HG03139 (cell line): ENCODE measurements at regions not wholly inside any gene's neighbourhood (a gene's known extent, or its start where the extent isn't known, plus 50 kb on each side); places are given as distances from the start of the nearest gene placed in this dataset.
"Not testable (repeated sequence)": the region's sequence is repeated elsewhere in the genome, so short reads cannot be mapped to it uniquely, and the experiment has no call there.

Experiments
- ATAC-seq: cut with Tn5 transposase; IDR thresholded peaks from one replicate; pipeline ENCODE4 v1.9.1; 2021; ENCODE audit not compliant: unreplicated experiment

GRCh38 chr7:12827219-12827821, 139.9 kb downstream of the ARL4A start:
- no peak for ATAC-seq

- ATAC-seq, result no peak
Observed at GRCh38 chr7:12827920-12828319, 140.5 kb downstream of the ARL4A start.

DNA sequence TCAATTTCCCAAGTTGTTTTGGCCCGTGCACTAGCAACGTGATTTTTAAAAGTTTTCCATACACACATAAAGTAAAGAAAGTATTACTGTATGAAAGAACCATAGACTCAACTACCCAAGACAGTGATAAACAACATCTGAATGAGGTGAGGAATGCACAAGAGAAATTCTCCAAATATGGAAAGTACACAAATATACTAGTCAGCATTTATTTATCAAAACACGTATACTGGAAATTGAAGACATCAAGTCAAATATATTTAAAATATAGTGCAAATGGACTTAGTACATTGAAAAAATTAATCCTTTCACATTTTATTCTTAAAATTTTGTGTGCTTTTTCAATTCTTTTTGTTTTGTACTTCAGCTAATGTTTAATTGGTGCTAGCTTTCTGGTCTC, 143.6 kb downstream of the ARL4A start:
- ATAC-seq, result no peak

GRCh38 chr7:12833829-12834228, 146.4 kb downstream of the ARL4A start:
- no peak for ATAC-seq

GRCh38 chr7:12834782-12835181, 147.3 kb downstream of the ARL4A start:
- no peak for ATAC-seq

DNA sequence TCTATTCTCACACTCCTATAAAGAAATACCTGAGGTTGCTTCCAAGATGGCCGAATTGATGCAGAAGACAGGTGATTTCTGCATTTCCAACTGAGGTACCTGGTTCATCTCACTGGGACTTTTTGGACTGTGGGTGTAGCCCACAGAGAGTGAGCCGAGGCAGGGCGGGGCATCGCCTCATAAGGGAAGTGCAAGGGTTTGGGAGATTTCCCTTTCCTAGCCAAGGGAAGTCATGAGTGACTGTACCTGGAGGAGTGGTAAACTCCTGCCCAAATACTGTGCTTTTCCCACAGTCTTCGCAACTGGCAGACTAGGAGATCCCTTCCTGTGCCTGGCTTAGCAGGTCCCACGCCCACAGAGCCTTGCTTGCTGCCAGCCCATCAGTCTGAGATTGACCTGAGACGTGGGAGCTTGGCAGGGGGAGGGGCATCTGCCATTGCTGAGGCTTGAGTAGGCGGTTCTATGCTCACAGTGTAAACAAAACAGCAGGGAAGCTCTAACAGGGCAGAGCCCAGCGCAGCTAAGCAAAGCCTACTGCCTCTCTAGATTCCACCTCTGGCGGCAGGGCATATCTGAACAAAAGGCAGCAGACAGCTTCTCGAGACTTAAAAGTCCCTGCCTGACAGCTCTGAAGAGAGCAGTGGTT, 152.2 kb downstream of the ARL4A start:
- ATAC-seq, result no peak

DNA sequence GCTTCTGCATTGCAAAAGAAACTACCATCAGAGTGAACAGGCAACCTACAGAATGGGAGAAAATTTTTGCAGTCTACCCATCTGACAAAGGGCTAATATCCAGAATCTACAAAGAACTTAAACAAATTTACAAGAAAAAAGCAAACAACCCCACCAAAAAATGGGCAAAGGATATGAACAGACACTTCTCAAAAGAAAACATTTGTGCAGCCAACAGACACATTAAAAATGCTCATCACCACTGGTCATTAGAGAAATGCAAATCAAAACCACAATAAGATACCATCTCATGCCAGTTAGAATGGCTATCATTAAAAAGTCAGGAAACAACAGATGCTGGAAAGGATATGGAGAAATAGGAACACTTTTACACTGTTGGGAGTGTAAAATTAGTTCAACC, 157.3 kb downstream of the ARL4A start:
- not testable (repeated sequence) for ATAC-seq

GRCh38 chr7:12847001-12847400, 159.6 kb downstream of the ARL4A start:
- ATAC-seq, result no peak

GRCh38 chr7:12851142-12851541, 163.7 kb downstream of the ARL4A start:
- no peak for ATAC-seq

DNA sequence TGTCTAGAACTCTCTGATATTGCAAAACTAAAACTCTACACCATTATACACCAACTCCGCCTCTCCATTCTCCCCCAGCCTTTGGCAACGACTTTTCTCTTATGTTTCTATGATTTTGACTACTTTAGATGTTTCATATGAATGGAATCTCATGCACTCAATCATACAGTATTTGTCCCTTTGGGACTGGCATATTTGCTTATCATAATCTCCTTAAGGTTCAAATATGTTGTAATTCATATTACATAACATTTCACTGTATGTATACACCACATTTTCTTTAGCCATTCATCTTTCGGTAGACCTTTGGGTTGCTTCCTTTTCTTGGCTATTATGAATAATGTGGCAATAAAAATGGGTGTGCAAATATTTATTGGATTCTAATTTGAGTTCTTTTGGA, 164.4 kb downstream of the ARL4A start:
- no peak for ATAC-seq

DNA sequence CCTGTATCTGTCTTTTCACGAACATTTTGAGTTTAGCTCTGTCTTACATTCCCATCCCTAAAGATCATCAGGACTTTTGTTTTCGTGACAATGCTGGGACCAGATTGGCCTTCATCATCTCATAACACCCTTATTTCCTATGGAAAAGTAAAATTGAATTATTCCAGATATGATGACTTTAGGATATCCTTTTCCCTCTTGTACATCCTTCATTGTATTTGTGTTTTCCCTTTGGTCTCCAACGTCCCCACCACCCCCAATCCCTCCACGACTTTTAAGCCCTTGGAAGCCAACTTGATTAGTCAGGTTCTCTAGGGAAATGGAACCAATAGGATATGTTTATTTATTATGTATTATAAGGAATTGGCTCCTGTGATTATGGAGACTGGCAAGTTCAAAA, 167.6 kb downstream of the ARL4A start:
- ATAC-seq, result no peak

DNA sequence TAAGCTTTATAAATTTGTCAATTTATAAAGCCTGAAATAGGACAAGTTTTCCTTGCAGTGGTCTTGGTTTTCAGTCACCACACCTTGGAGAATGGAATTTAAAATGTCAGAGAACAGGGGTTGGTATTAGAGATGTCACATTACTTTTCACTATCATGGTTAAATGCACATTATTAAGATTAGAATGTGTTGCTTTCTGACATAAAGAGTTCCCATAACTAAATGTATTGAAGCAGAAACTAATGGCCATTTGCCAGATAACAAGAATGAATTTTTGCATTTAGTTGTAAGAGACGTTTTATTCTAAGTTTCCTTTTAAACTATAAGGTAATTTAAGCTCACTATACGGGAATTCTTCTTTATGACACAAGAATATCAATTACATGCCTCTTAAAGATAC, 172.3 kb downstream of the ARL4A start:
- ATAC-seq, result no peak

- ATAC-seq, result no peak
Observed at GRCh38 chr7:12861070-12861469, 173.6 kb downstream of the ARL4A start.

DNA sequence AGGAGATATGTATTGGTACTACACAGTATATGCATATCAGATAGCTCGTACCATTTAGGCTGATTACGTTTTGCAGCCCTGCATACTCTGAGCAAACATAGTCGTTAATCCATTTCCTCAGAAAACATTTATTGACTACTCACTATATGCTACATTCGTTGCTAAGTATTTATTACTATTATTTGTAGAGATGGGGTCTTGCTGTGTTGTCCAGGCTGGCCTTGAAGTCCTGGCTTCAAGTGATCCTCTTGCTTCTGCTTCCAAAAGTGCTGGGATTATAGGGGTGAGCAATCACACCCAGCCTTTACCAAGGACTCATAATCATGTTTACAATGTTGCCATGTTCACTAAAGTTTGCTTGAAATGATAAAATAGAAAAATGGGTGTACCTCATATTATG, 174.7 kb downstream of the ARL4A start:
- no peak for ATAC-seq

- ATAC-seq, result no peak
Observed at GRCh38 chr7:12864470-12865046, 177.1 kb downstream of the ARL4A start.

DNA sequence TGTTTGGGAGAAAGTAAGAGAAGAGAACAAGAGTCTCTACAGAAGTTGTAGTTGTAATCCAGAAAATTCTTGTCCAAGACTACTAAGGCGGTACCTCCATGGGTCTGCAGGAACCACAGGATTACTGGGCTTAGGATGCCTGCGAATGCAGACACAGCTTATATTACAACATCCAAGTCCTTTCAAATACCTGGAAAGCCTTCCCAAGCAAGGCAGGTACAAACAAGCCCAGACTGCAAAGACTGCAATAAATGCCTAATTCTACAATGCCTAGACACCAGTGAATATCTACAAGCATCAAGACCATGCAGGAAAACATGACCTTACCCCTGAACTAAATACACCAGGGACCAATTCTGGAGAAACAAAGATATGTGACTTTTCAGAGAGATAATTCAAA, 178.2 kb downstream of the ARL4A start:
- ATAC-seq, result no peak

DNA sequence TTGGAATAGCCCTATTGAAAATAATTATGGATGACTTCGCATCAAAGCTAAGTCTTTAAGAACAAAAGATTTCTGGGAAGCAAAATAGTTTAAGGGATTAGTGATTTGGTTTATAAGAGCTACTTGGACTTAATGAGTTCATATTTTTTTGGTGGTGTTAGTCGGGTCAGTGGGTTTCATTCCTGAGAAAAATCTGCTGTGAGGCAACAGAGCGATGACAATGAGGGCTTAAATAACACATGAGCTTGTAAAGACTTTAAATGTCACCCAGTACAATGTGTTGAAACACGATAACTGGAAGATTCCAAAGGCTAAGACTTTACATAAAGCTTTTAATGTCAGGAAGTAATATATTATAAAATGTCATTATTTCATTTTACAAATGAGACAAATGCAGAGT, 178.8 kb downstream of the ARL4A start:
- no peak for ATAC-seq

GRCh38 chr7:12868027-12868426, 180.6 kb downstream of the ARL4A start:
- ATAC-seq, result no peak

GRCh38 chr7:12870219-12870618, 182.8 kb downstream of the ARL4A start:
- no peak for ATAC-seq

DNA sequence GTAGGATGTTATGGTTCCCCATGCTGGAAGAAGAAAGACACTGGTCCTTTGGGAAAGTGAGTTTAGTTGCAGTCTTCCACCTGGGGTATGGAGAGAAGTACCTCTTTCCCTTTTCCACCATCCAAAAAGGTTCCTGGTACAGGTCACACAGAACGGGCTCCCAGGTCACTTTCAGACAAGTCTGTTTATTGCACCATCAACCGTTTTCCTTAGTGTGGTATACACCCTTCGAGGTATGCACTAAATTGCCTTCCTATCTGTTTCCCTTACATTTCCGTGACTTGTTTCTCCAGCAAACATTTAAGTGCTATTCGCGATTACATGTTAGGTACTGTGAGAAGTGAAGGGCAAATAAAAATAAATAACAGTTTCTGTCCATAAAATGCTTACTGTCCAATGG, 185.1 kb downstream of the ARL4A start:
- ATAC-seq, result no peak

DNA sequence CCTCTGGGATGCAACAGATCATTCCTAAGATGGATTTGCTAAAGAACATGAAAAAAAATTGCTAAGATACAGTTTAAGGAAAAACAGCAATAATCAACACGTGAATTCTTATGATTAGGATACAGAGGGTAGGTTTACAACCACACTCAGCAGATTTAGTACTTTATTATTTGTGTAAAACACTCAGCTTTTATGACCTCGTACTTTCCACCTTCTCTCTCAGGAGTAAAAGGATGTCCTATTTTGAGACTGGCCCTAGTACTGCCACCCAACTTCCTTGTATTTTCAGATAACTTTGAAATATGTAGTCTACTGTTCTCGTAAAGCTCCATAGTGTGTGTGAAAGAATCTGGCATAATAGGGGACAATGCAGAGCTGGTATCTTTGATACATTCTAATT, 186.1 kb downstream of the ARL4A start:
- no peak for ATAC-seq

DNA sequence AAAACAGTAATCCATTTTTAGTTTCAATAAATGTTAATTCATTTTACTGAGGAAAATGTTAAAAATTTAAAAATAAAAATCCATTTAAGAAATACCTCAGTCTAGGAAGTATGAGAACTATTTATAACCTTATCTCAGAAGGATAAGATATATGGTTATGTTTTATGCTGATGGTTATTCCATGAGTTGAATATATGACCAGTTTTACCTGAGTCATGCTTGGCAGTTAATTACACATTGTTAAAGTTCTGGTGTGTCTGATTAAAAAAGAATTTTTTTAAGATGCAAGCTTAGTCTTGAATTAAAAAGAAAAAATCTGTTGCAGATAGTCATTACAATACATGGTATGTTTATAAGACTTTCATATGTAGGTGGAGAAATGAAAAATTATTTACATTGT, 191.7 kb downstream of the ARL4A start:
- ATAC-seq, result no peak

DNA sequence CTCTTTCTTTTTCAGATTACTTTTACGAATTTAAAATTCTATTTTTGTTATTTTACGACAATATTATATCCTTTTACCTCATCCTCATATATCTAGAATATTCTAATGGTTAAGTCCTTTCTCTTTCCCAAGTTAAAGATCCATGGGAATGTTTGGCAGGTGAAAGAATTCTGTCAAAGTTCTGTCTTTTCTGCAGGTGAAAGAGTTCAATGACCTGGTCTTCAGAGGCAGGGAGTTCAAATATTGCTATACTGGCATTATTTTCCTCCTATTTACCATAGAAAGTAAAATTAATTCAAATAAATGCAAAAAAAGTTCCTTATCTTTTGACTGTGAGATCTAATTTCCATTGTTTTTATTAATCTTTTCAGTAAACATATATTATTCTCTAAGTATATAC, 194.3 kb downstream of the ARL4A start:
- ATAC-seq, result no peak
